ENCODE measurements at regions not wholly inside any gene's neighbourhood (a gene's known extent, or its start where the extent isn't known, plus 50 kb on each side); places are given as distances from the start of the nearest gene placed in this dataset.

- Histone ChIP-seq H3K9me3 (ENCODE audit: low read length) (no peaks in the 10 kb centered on the region), H3K79me2 (replicated peaks; ENCODE audit: insufficient read depth, low read length) (no peaks in the 10 kb centered on the region), H3K4me2 (ENCODE audit: low read length) (no peak overlapping the region), H3K4me3 (ENCODE audit: low read length) (no peak overlapping the region), H3F3A (ENCODE audit: insufficient read depth, low read length, poor library complexity, severe bottlenecking) (no peaks in the 10 kb centered on the region), H3K9me2 (ENCODE audit: insufficient read depth, low read length) (no peaks in the 10 kb centered on the region), H3K9ac (ENCODE audit: low read length) (no peak overlapping the region), H3K27me3 (ENCODE audit: insufficient read depth, low read depth, low read length) (no peaks in the 10 kb centered on the region), H3K27ac (ENCODE audit: low read length) (no peak overlapping the region), H4K20me1 (ENCODE audit: insufficient read depth) (no peaks in the 10 kb centered on the region), H2AFZ (ENCODE audit: low read depth, low read length) (no peak overlapping the region), H3K36me3 (ENCODE audit: insufficient read depth, low read length) (no peaks in the 10 kb centered on the region)
- no peak for TF ChIP-seq POLR2AphosphoS5 (IDR thresholded peaks at IDR 0.05)
- TF ChIP-seq TAF1 (IDR thresholded peaks at IDR 0.05; ENCODE audit: low read depth), result no peak
- no peak for TF ChIP-seq SMC3 (conservative IDR thresholded peaks at IDR 0.05; ENCODE audit: poor library complexity)
- no peak for TF ChIP-seq CTCF (IDR thresholded peaks at IDR 0.05; ENCODE audit: poor library complexity, severe bottlenecking)
- TF ChIP-seq RAD21 (conservative IDR thresholded peaks at IDR 0.05), result no peak
- TF ChIP-seq EZH2 (IDR thresholded peaks at IDR 0.05; ENCODE audit: borderline replicate concordance, insufficient read depth, low read length, poor library complexity, severe bottlenecking), result no peak
These were observed 82.1 kb downstream of the PLEKHG1 start for GRCh38 chr6:150681578-150682395.

GRCh38 chr6:150683320-150683719 lies 83.6 kb downstream of the PLEKHG1 start:
- Histone ChIP-seq H2AFZ (ENCODE audit: low read depth, low read length) (no peak overlapping the region), H3K9me2 (ENCODE audit: insufficient read depth, low read length) (no peaks in the 10 kb centered on the region), H3K27me3 (ENCODE audit: insufficient read depth, low read depth, low read length) (no peaks in the 10 kb centered on the region), H3K36me3 (ENCODE audit: insufficient read depth, low read length) (no peaks in the 10 kb centered on the region), H3K4me3 (ENCODE audit: low read length) (no peak overlapping the region), H3K27ac (ENCODE audit: low read length) (no peak overlapping the region), H3K79me2 (replicated peaks; ENCODE audit: insufficient read depth, low read length) (no peaks in the 10 kb centered on the region), H3K9me3 (ENCODE audit: low read length) (no peaks in the 10 kb centered on the region), H3K4me2 (ENCODE audit: low read length) (no peak overlapping the region), H3K9ac (ENCODE audit: low read length) (no peak overlapping the region), H4K20me1 (ENCODE audit: insufficient read depth) (no peaks in the 10 kb centered on the region), H3F3A (ENCODE audit: insufficient read depth, low read length, poor library complexity, severe bottlenecking) (no peaks in the 10 kb centered on the region)
- TF ChIP-seq EZH2 (IDR thresholded peaks at IDR 0.05; ENCODE audit: borderline replicate concordance, insufficient read depth, low read length, poor library complexity, severe bottlenecking), result no peak
- TF ChIP-seq SMC3 (conservative IDR thresholded peaks at IDR 0.05; ENCODE audit: poor library complexity), result no peak
- no peak for TF ChIP-seq TAF1 (IDR thresholded peaks at IDR 0.05; ENCODE audit: low read depth)
- TF ChIP-seq REST (IDR thresholded peaks at IDR 0.05; ENCODE audit: borderline replicate concordance), result no peak

- no peak overlapping the region for H3K27ac ChIP-seq (ENCODE audit: low read length)
- no peaks in the 10 kb centered on the region for H3K36me3 ChIP-seq (ENCODE audit: insufficient read depth, low read length)
- H3K79me2 ChIP-seq (replicated peaks; ENCODE audit: insufficient read depth, low read length), result no peaks in the 10 kb centered on the region
- H3K4me2 ChIP-seq (ENCODE audit: low read length), result no peak overlapping the region
- H3F3A ChIP-seq (ENCODE audit: insufficient read depth, low read length, poor library complexity, severe bottlenecking), result no peaks in the 10 kb centered on the region
- H4K20me1 ChIP-seq (ENCODE audit: insufficient read depth), result no peaks in the 10 kb centered on the region
- no peaks in the 10 kb centered on the region for H3K9me3 ChIP-seq (ENCODE audit: low read length)
- TF ChIP-seq EP300 (conservative IDR thresholded peaks at IDR 0.05; ENCODE audit: poor library complexity, severe bottlenecking), result no peak
- no peak for TF ChIP-seq SMC3 (conservative IDR thresholded peaks at IDR 0.05; ENCODE audit: poor library complexity)
- no peak for TF ChIP-seq POLR2AphosphoS5 (IDR thresholded peaks at IDR 0.05)
- TF ChIP-seq CTCF (IDR thresholded peaks at IDR 0.05; ENCODE audit: poor library complexity, severe bottlenecking), result no peak
- no peak for TF ChIP-seq REST (IDR thresholded peaks at IDR 0.05; ENCODE audit: borderline replicate concordance)
- no peak for TF ChIP-seq MXI1 (conservative IDR thresholded peaks at IDR 0.05; ENCODE audit: poor library complexity, severe bottlenecking)
- no peak for TF ChIP-seq RAD21 (conservative IDR thresholded peaks at IDR 0.05)
- no peak for TF ChIP-seq EZH2 (IDR thresholded peaks at IDR 0.05; ENCODE audit: borderline replicate concordance, insufficient read depth, low read length, poor library complexity, severe bottlenecking)
- H3K27me3 ChIP-seq (ENCODE audit: insufficient read depth, low read depth, low read length), result no peaks in the 10 kb centered on the region
- H3K9ac ChIP-seq (ENCODE audit: low read length), result no peak overlapping the region
- H3K4me3 ChIP-seq (ENCODE audit: low read length), result no peak overlapping the region
- H3K9me2 ChIP-seq (ENCODE audit: insufficient read depth, low read length), result no peaks in the 10 kb centered on the region
- no peak overlapping the region for H2AFZ ChIP-seq (ENCODE audit: low read depth, low read length)
These were observed 84.5 kb downstream of the PLEKHG1 start for GRCh38 chr6:150684161-150684560.

All from neural cell (in vitro differentiated cells).